GM23338 (cell line): ENCODE measurements at regions not wholly inside any gene's neighbourhood (a gene's known extent, or its start where the extent isn't known, plus 50 kb on each side); places are given as distances from the start of the nearest gene placed in this dataset.
A peak's percentile ranks its signal among the peaks of the same experiment; 100 is the strongest.

Experiments used
- ATAC-seq: fragments of 200-7000 bp; cut with Tn5 transposase; 3 replicates; pipeline ENCODE4 v1.9.1; 2020
- DNase-seq: peaks from one replicate; pipeline ENCODE4 v3.0.0-alpha.2; 2015; ENCODE audit warnings: low spot score
- H2AFZ ChIP-seq: fragments of 200-600 bp; sonication (generic); 2 replicates; pipeline ENCODE4 v1.8.0; 2016; ENCODE audit warnings: antibody characterized with exemption, mild to moderate bottlenecking, moderate library complexity
- H3F3A ChIP-seq: fragments of 200-600 bp; sonication (generic); replicated peaks from 2 replicates; pipeline ENCODE4 v1.8.0; 2017; ENCODE audit warnings: antibody characterized with exemption, mixed run types, low read depth
- H3K27ac ChIP-seq: fragments of 200-600 bp; sonication (generic); 2 replicates; pipeline ENCODE4 v1.6.1; 2016; ENCODE audit warnings: low read depth
- H3K27me3 ChIP-seq: fragments of 200-600 bp; sonication (generic); 2 replicates; pipeline ENCODE4 v1.8.0; 2016; ENCODE audit warnings: mild to moderate bottlenecking, mixed run types, moderate library complexity; ENCODE audit not compliant: insufficient read depth
- H3K36me3 ChIP-seq: fragments of 200-600 bp; sonication (generic); 2 replicates; pipeline ENCODE4 v1.8.0; 2016; ENCODE audit warnings: mild to moderate bottlenecking; ENCODE audit not compliant: insufficient read depth
- H3K4me1 ChIP-seq: fragments of 200-600 bp; sonication (generic); 2 replicates; pipeline ENCODE4 v1.8.0; 2016; ENCODE audit warnings: mild to moderate bottlenecking, moderate library complexity; ENCODE audit not compliant: insufficient read depth
- H3K4me2 ChIP-seq: fragments of 200-600 bp; sonication (generic); 2 replicates; pipeline ENCODE4 v1.7.1; 2017; ENCODE audit warnings: mixed run types
- H3K4me3 ChIP-seq: fragments of 200-600 bp; sonication (generic); 2 replicates; pipeline ENCODE4 v1.6.1; 2016; ENCODE audit warnings: mixed run types
- H3K79me2 ChIP-seq: fragments of 200-600 bp; sonication (generic); replicated peaks from 2 replicates; pipeline ENCODE4 v1.8.0; 2017; ENCODE audit warnings: mild to moderate bottlenecking; ENCODE audit not compliant: insufficient read depth
- H3K9me2 ChIP-seq: fragments of 200-600 bp; sonication (generic); 2 replicates; pipeline ENCODE4 v1.8.0; 2017; ENCODE audit not compliant: insufficient read depth
- H4K20me1 ChIP-seq: fragments of 200-600 bp; sonication (generic); replicated peaks from 2 replicates; pipeline ENCODE4 v1.8.0; 2017; ENCODE audit warnings: mild to moderate bottlenecking; ENCODE audit not compliant: insufficient read depth
- H3K27ac Mint-ChIP-seq: 2 replicates; pipeline ENCODE4 v1.8.0; 2020; ENCODE audit warnings: inconsistent platforms, mild to moderate bottlenecking, moderate library complexity, mixed read lengths
- H3K27me3 Mint-ChIP-seq: 3 replicates; pipeline ENCODE4 v1.8.0; 2022; ENCODE audit warnings: low read depth, mild to moderate bottlenecking, moderate library complexity, mixed read lengths, inconsistent platforms; ENCODE audit not compliant: insufficient read depth, poor library complexity
- H3K36me3 Mint-ChIP-seq: 3 replicates; pipeline ENCODE4 v1.8.0; 2021; ENCODE audit warnings: low read depth, mild to moderate bottlenecking, inconsistent platforms, moderate library complexity, mixed read lengths
- H3K4me1 Mint-ChIP-seq: 3 replicates; pipeline ENCODE4 v1.8.0; 2020; ENCODE audit warnings: mild to moderate bottlenecking, inconsistent platforms, mixed read lengths
- H3K4me3 Mint-ChIP-seq: 3 replicates; pipeline ENCODE4 v1.8.0; 2021; ENCODE audit warnings: moderate library complexity, mild to moderate bottlenecking, inconsistent platforms, mixed read lengths
- H3K9me3 Mint-ChIP-seq: 3 replicates; pipeline ENCODE4 v1.8.0; 2020; ENCODE audit warnings: moderate library complexity, mild to moderate bottlenecking, inconsistent platforms, mixed read lengths
- CREB1 ChIP-seq: fragments of 250-450 bp; sonication (Bioruptor Pico); IDR thresholded peaks from 2 replicates; pipeline ENCODE4 v1.5.0; 2020; ENCODE audit warnings: low read depth, mild to moderate bottlenecking, moderate library complexity
- CTCF ChIP-seq, 2 experiments: fragments of 200-600 bp in 1 of 2; sonication (generic) in 1 of 2; conservative IDR thresholded peaks; 2 replicates each; pipeline versions ENCODE4 v1.5.1 to v1.6.1; 2016 to 2017; ENCODE audit warnings: antibody characterized with exemption in 2 of 2, low read depth in 2 of 2, mild to moderate bottlenecking in 2 of 2, moderate library complexity in 1 of 2
- ETS1 ChIP-seq: IDR thresholded peaks from 2 replicates; pipeline ENCODE4 v1.6.1; 2016; ENCODE audit warnings: antibody characterized with exemption
- EZH2phosphoT487 ChIP-seq: fragments of 200-600 bp; sonication (generic); IDR thresholded peaks from one replicate; pipeline ENCODE4 v1.8.1; 2018; ENCODE audit warnings: antibody characterized with exemption; ENCODE audit not compliant: unreplicated experiment
- JUNB ChIP-seq: IDR thresholded peaks from one replicate; pipeline ENCODE4 v1.6.1; 2016; ENCODE audit warnings: antibody characterized with exemption; ENCODE audit not compliant: unreplicated experiment
- STAT1 ChIP-seq: IDR thresholded peaks from one replicate; pipeline ENCODE4 v1.6.1; 2016; ENCODE audit warnings: antibody characterized with exemption; ENCODE audit not compliant: unreplicated experiment
- ZNF114 ChIP-seq: fragments of 250-450 bp; sonication (Bioruptor Pico); IDR thresholded peaks from 2 replicates; pipeline ENCODE4 v1.5.0; 2020; ENCODE audit warnings: mild to moderate bottlenecking, moderate library complexity
- ZNF462 ChIP-seq: fragments of 250-450 bp; sonication (Bioruptor Pico); IDR thresholded peaks from 2 replicates; pipeline ENCODE4 v1.5.0; 2020; ENCODE audit warnings: mild to moderate bottlenecking, moderate library complexity

GRCh38 chr19:7415163-7415856 is 66.6 kb downstream of the ARHGEF18 start:
- Mint-ChIP-seq H3K4me1 (peaks cover 14% of the 10 kb centered on the region), H3K27me3 (peaks cover 9% of the 10 kb centered on the region), H3K27ac (peak overlapping the region; percentile 45), H3K4me3 (no peak overlapping the region), H3K9me3 (no peaks in the 10 kb centered on the region; the same call in 2 of the 3 replicates), H3K36me3 (peaks cover 5% of the 10 kb centered on the region; the same call in 1 of the 3 replicates)
- ATAC-seq: peak; percentile 63
- Histone ChIP-seq H3K4me1 (no peaks in the 10 kb centered on the region; the same call in 1 of the 2 replicates), H3K79me2 (peaks cover 43% of the 10 kb centered on the region), H3K4me3 (no peak overlapping the region), H3K4me2 (no peak overlapping the region), H4K20me1 (no peaks in the 10 kb centered on the region; the same call in 1 of the 2 replicates), H2AFZ (no peak overlapping the region), H3F3A (no peaks in the 10 kb centered on the region), H3K9me2 (no peaks in the 10 kb centered on the region), H3K27ac (peak overlapping the region; percentile 67), H3K36me3 (no peaks in the 10 kb centered on the region), H3K27me3 (no peaks in the 10 kb centered on the region)
- peak; percentile 27 for DNase-seq
- TF ChIP-seq ZNF114 (CRISPR knock-in tag) (no peak), CTCF (conservative IDR thresholded peaks at IDR 0.05; ENCODE audit: low read depth in 2 of 2) (peak; percentile 14 to 46; a peak in 3 of 4 replicates)

- Mint-ChIP-seq H3K4me1 (peaks cover 14% of the 10 kb centered on the region), H3K27ac (peak overlapping the region; percentile 45), H3K36me3 (peaks cover 5% of the 10 kb centered on the region; the same call in 1 of the 3 replicates), H3K27me3 (peaks cover 10% of the 10 kb centered on the region), H3K4me3 (no peak overlapping the region), H3K9me3 (no peaks in the 10 kb centered on the region; the same call in 2 of the 3 replicates)
- Histone ChIP-seq H3K36me3 (no peaks in the 10 kb centered on the region), H2AFZ (no peak overlapping the region), H4K20me1 (no peaks in the 10 kb centered on the region; the same call in 1 of the 2 replicates), H3K4me1 (no peaks in the 10 kb centered on the region; the same call in 1 of the 2 replicates), H3K79me2 (peaks cover 42% of the 10 kb centered on the region), H3K4me3 (no peak overlapping the region), H3K9me2 (no peaks in the 10 kb centered on the region), H3K4me2 (no peak overlapping the region), H3K27ac (peak overlapping the region; percentile 67), H3F3A (no peaks in the 10 kb centered on the region), H3K27me3 (no peaks in the 10 kb centered on the region)
- DNase-seq (no peak), ATAC-seq (no peak)
- TF ChIP-seq ZNF114 (CRISPR knock-in tag): no peak
- no peak for TF ChIP-seq JUNB
- no peak for TF ChIP-seq CTCF (conservative IDR thresholded peaks at IDR 0.05; ENCODE audit: low read depth in 2 of 2)
- no peak for TF ChIP-seq EZH2phosphoT487
- no peak for TF ChIP-seq CREB1
- TF ChIP-seq STAT1: no peak
- TF ChIP-seq ETS1: no peak
- TF ChIP-seq ZNF462 (CRISPR knock-in tag): no peak
Observed at GRCh38 chr19:7415857-7416371, 67.2 kb downstream of the ARHGEF18 start.
